ENCODE measurements at regions not wholly inside any gene's neighbourhood (a gene's known extent, or its start where the extent isn't known, plus 50 kb on each side); places are given as distances from the start of the nearest gene placed in this dataset.

- no peaks in the 10 kb centered on the region for H3K9me3 Mint-ChIP-seq
- H3K27me3 Mint-ChIP-seq, result no peaks in the 10 kb centered on the region
- no peak overlapping the region for H3K27ac Mint-ChIP-seq
- H3K4me3 Mint-ChIP-seq, result no peak overlapping the region
- intact Hi-C loops (cut with micrococcal nuclease), result no loop called here
- H3K36me3 Mint-ChIP-seq (ENCODE audit: low read depth), result no peaks in the 10 kb centered on the region
- no peaks in the 10 kb centered on the region for H3K4me1 Mint-ChIP-seq (ENCODE audit: low read depth)
These were observed 228.9 kb upstream of the TTC29 start for GRCh38 chr4:147174591-147174990.

- no peak overlapping the region for H3K4me3 Mint-ChIP-seq
- intact Hi-C loops (cut with micrococcal nuclease), result no loop called here
These were observed 229.9 kb upstream of the TTC29 start for GRCh38 chr4:147175460-147176025.

GRCh38 chr4:147182041-147182440 is 236.4 kb upstream of the TTC29 start:
- no peak overlapping the region for H3K27ac Mint-ChIP-seq
- H3K9me3 Mint-ChIP-seq, result peaks cover 19% of the 10 kb centered on the region
- no peaks in the 10 kb centered on the region for H3K4me1 Mint-ChIP-seq (ENCODE audit: low read depth)
- H3K36me3 Mint-ChIP-seq (ENCODE audit: low read depth), result no peaks in the 10 kb centered on the region
- intact Hi-C loops (cut with micrococcal nuclease), result no loop called here
- H3K4me3 Mint-ChIP-seq, result no peak overlapping the region
- no peaks in the 10 kb centered on the region for H3K27me3 Mint-ChIP-seq

More at GRCh38 chr4:147175460-147176025, 229.9 kb upstream of the TTC29 start:
- H3K9me3 Mint-ChIP-seq, result no peaks in the 10 kb centered on the region
- no peaks in the 10 kb centered on the region for H3K36me3 Mint-ChIP-seq (ENCODE audit: low read depth)
- H3K27ac Mint-ChIP-seq, result no peak overlapping the region
- H3K4me1 Mint-ChIP-seq (ENCODE audit: low read depth), result no peaks in the 10 kb centered on the region
- no peaks in the 10 kb centered on the region for H3K27me3 Mint-ChIP-seq

GRCh38 chr4:147192679-147193078 is 247.0 kb upstream of the TTC29 start:
- no peaks in the 10 kb centered on the region for H3K4me1 Mint-ChIP-seq (ENCODE audit: low read depth)
- H3K9me3 Mint-ChIP-seq, result peaks cover 9% of the 10 kb centered on the region
- H3K36me3 Mint-ChIP-seq (ENCODE audit: low read depth), result no peaks in the 10 kb centered on the region
- no peaks in the 10 kb centered on the region for H3K27me3 Mint-ChIP-seq
- intact Hi-C loops (cut with micrococcal nuclease), result no loop called here
- no peak overlapping the region for H3K4me3 Mint-ChIP-seq
- H3K27ac Mint-ChIP-seq, result no peak overlapping the region

- no peak overlapping the region for H3K4me3 Mint-ChIP-seq
- intact Hi-C loops (cut with micrococcal nuclease), result no loop called here
- H3K9me3 Mint-ChIP-seq, result peaks cover 9% of the 10 kb centered on the region
- H3K27ac Mint-ChIP-seq, result no peak overlapping the region
- no peaks in the 10 kb centered on the region for H3K4me1 Mint-ChIP-seq (ENCODE audit: low read depth)
- no peaks in the 10 kb centered on the region for H3K27me3 Mint-ChIP-seq
- no peaks in the 10 kb centered on the region for H3K36me3 Mint-ChIP-seq (ENCODE audit: low read depth)
These were observed 248.4 kb upstream of the TTC29 start for GRCh38 chr4:147194114-147194513.

GRCh38 chr4:147194604-147195003 is 248.9 kb upstream of the TTC29 start:
- Mint-ChIP-seq H3K27ac (no peak overlapping the region), H3K4me1 (ENCODE audit: low read depth) (no peaks in the 10 kb centered on the region), H3K9me3 (peaks cover 9% of the 10 kb centered on the region), H3K4me3 (no peak overlapping the region), H3K27me3 (no peaks in the 10 kb centered on the region), H3K36me3 (ENCODE audit: low read depth) (no peaks in the 10 kb centered on the region)
- intact Hi-C loops (cut with micrococcal nuclease), result no loop called here

- intact Hi-C loops (cut with micrococcal nuclease), result no loop called here
- Mint-ChIP-seq H3K4me3 (no peak overlapping the region), H3K27me3 (no peaks in the 10 kb centered on the region), H3K36me3 (ENCODE audit: low read depth) (no peaks in the 10 kb centered on the region), H3K27ac (no peak overlapping the region), H3K4me1 (ENCODE audit: low read depth) (no peaks in the 10 kb centered on the region), H3K9me3 (peaks cover 5% of the 10 kb centered on the region)
These were observed 249.7 kb upstream of the TTC29 start for GRCh38 chr4:147195386-147195785.

GRCh38 chr4:147198411-147199051 is 252.9 kb upstream of the TTC29 start:
- intact Hi-C loops (cut with micrococcal nuclease), result no loop called here
- no peak overlapping the region for H3K4me3 Mint-ChIP-seq
- no peak overlapping the region for H3K27ac Mint-ChIP-seq
- no peaks in the 10 kb centered on the region for H3K4me1 Mint-ChIP-seq (ENCODE audit: low read depth)
- H3K27me3 Mint-ChIP-seq, result no peaks in the 10 kb centered on the region
- H3K36me3 Mint-ChIP-seq (ENCODE audit: low read depth), result no peaks in the 10 kb centered on the region
- peaks cover 6% of the 10 kb centered on the region for H3K9me3 Mint-ChIP-seq

- H3K4me1 Mint-ChIP-seq (ENCODE audit: low read depth), result no peaks in the 10 kb centered on the region
- H3K9me3 Mint-ChIP-seq, result peaks cover 6% of the 10 kb centered on the region
- H3K36me3 Mint-ChIP-seq (ENCODE audit: low read depth), result no peaks in the 10 kb centered on the region
- no peak overlapping the region for H3K4me3 Mint-ChIP-seq
- no peak overlapping the region for H3K27ac Mint-ChIP-seq
- intact Hi-C loops (cut with micrococcal nuclease), result no loop called here
- no peaks in the 10 kb centered on the region for H3K27me3 Mint-ChIP-seq
These were observed 255.4 kb upstream of the TTC29 start for GRCh38 chr4:147201016-147201415.

- H3K27ac Mint-ChIP-seq, result no peak overlapping the region
- H3K27me3 Mint-ChIP-seq, result no peaks in the 10 kb centered on the region
- intact Hi-C loops (cut with micrococcal nuclease), result no loop called here
- no peaks in the 10 kb centered on the region for H3K36me3 Mint-ChIP-seq (ENCODE audit: low read depth)
- H3K4me1 Mint-ChIP-seq (ENCODE audit: low read depth), result no peaks in the 10 kb centered on the region
- no peak overlapping the region for H3K4me3 Mint-ChIP-seq
- peaks cover 21% of the 10 kb centered on the region for H3K9me3 Mint-ChIP-seq
These were observed 261.1 kb upstream of the TTC29 start for GRCh38 chr4:147206807-147207206.

GRCh38 chr4:147207911-147208310 is 262.2 kb upstream of the TTC29 start:
- H3K36me3 Mint-ChIP-seq (ENCODE audit: low read depth), result no peaks in the 10 kb centered on the region
- H3K4me3 Mint-ChIP-seq, result no peak overlapping the region
- intact Hi-C loops (cut with micrococcal nuclease), result no loop called here
- peaks cover 16% of the 10 kb centered on the region for H3K9me3 Mint-ChIP-seq
- H3K4me1 Mint-ChIP-seq (ENCODE audit: low read depth), result no peaks in the 10 kb centered on the region
- no peak overlapping the region for H3K27ac Mint-ChIP-seq
- H3K27me3 Mint-ChIP-seq, result no peaks in the 10 kb centered on the region

- peaks cover 12% of the 10 kb centered on the region for H3K9me3 Mint-ChIP-seq
- intact Hi-C loops (cut with micrococcal nuclease), result no loop called here
- H3K27me3 Mint-ChIP-seq, result no peaks in the 10 kb centered on the region
- no peaks in the 10 kb centered on the region for H3K36me3 Mint-ChIP-seq (ENCODE audit: low read depth)
- H3K4me1 Mint-ChIP-seq (ENCODE audit: low read depth), result no peaks in the 10 kb centered on the region
- H3K27ac Mint-ChIP-seq, result no peak overlapping the region
- no peak overlapping the region for H3K4me3 Mint-ChIP-seq
These were observed 263.2 kb upstream of the EDNRA start for GRCh38 chr4:147217655-147218054.

GRCh38 chr4:147219145-147219544 is 261.8 kb upstream of the EDNRA start:
- peaks cover 4% of the 10 kb centered on the region for H3K9me3 Mint-ChIP-seq

GRCh38 chr4:147220833-147221232 is 260.1 kb upstream of the EDNRA start:
- H3K27me3 Mint-ChIP-seq, result no peaks in the 10 kb centered on the region
- H3K27ac Mint-ChIP-seq, result no peak overlapping the region
- no peaks in the 10 kb centered on the region for H3K9me3 Mint-ChIP-seq
- H3K36me3 Mint-ChIP-seq (ENCODE audit: low read depth), result no peaks in the 10 kb centered on the region
- intact Hi-C loops (cut with micrococcal nuclease), result no loop called here
- no peak overlapping the region for H3K4me3 Mint-ChIP-seq
- no peaks in the 10 kb centered on the region for H3K4me1 Mint-ChIP-seq (ENCODE audit: low read depth)

More at GRCh38 chr4:147219145-147219544, 261.8 kb upstream of the EDNRA start:
- Mint-ChIP-seq H3K4me1 (ENCODE audit: low read depth) (no peaks in the 10 kb centered on the region), H3K27me3 (no peaks in the 10 kb centered on the region), H3K27ac (no peak overlapping the region), H3K36me3 (ENCODE audit: low read depth) (no peaks in the 10 kb centered on the region), H3K4me3 (no peak overlapping the region)
- intact Hi-C loops (cut with micrococcal nuclease), result no loop called here

GRCh38 chr4:147222906-147223305 is 258.0 kb upstream of the EDNRA start:
- Mint-ChIP-seq H3K27ac (no peak overlapping the region), H3K9me3 (no peaks in the 10 kb centered on the region), H3K27me3 (no peaks in the 10 kb centered on the region), H3K36me3 (ENCODE audit: low read depth) (no peaks in the 10 kb centered on the region), H3K4me3 (no peak overlapping the region), H3K4me1 (ENCODE audit: low read depth) (no peaks in the 10 kb centered on the region)
- intact Hi-C loops (cut with micrococcal nuclease), result no loop called here

Data from dendritic cell treated with granulocyte-macrophage colony-stimulating factor and Interleukin-4, amounts not matched to agents 40 ng/mL and 50 ng/mL, for 4 days (primary cell).